Right kidney (tissue), 1 donor: ENCODE measurements at regions not wholly inside any gene's neighbourhood (a gene's known extent, or its start where the extent isn't known, plus 50 kb on each side); places are given as distances from the start of the nearest gene placed in this dataset.
"Not testable (repeated sequence)": the region's sequence is repeated elsewhere in the genome, so short reads cannot be mapped to it uniquely, and the experiment has no call there.

Experiments used
- DNase-seq: peaks from one replicate; pipeline ENCODE4 v3.0.0-alpha.2; 2016

GRCh38 chr1:2851918-2852317 is 50.4 kb upstream of the TTC34 start:
- DNase-seq = not testable (repeated sequence)

GRCh38 chr1:2853711-2854110 is 52.2 kb upstream of the TTC34 start:
- DNase-seq = no peak

GRCh38 chr1:2854151-2854550 is 52.7 kb upstream of the TTC34 start:
- DNase-seq = no peak

- DNase-seq = no peak
These were observed 53.1 kb upstream of the TTC34 start for GRCh38 chr1:2854611-2855010.

- DNase-seq = peak; percentile 57
These were observed 53.9 kb upstream of the TTC34 start for GRCh38 chr1:2855206-2856065.

GRCh38 chr1:2856066-2856390 is 54.5 kb upstream of the TTC34 start:
- no peak for DNase-seq

- no peak for DNase-seq
These were observed 55.3 kb upstream of the TTC34 start for GRCh38 chr1:2856676-2857375.

GRCh38 chr1:2857521-2857920 is 56.0 kb upstream of the TTC34 start:
- DNase-seq = no peak

GRCh38 chr1:2858676-2859075 is 57.2 kb upstream of the TTC34 start:
- no peak for DNase-seq

- DNase-seq = no peak
These were observed 57.9 kb upstream of the TTC34 start for GRCh38 chr1:2859219-2859880.

GRCh38 chr1:2859881-2860430 is 58.5 kb upstream of the TTC34 start:
- no peak for DNase-seq

- DNase-seq = no peak
These were observed 59.1 kb upstream of the TTC34 start for GRCh38 chr1:2860476-2861142.

GRCh38 chr1:2861143-2861987 is 59.9 kb upstream of the TTC34 start:
- no peak for DNase-seq

GRCh38 chr1:2861988-2862813 is 60.7 kb upstream of the TTC34 start:
- DNase-seq = no peak

- DNase-seq = no peak
These were observed 61.5 kb upstream of the TTC34 start for GRCh38 chr1:2862814-2863647.

- no peak for DNase-seq
These were observed 62.1 kb upstream of the TTC34 start for GRCh38 chr1:2863648-2863963.

GRCh38 chr1:2864203-2864905 is 62.9 kb upstream of the TTC34 start:
- no peak for DNase-seq

- DNase-seq = no peak
These were observed 63.5 kb upstream of the TTC34 start for GRCh38 chr1:2865000-2865399.
